ENCODE measurements at regions not wholly inside any gene's neighbourhood (a gene's known extent, or its start where the extent isn't known, plus 50 kb on each side); places are given as distances from the start of the nearest gene placed in this dataset.

DNA sequence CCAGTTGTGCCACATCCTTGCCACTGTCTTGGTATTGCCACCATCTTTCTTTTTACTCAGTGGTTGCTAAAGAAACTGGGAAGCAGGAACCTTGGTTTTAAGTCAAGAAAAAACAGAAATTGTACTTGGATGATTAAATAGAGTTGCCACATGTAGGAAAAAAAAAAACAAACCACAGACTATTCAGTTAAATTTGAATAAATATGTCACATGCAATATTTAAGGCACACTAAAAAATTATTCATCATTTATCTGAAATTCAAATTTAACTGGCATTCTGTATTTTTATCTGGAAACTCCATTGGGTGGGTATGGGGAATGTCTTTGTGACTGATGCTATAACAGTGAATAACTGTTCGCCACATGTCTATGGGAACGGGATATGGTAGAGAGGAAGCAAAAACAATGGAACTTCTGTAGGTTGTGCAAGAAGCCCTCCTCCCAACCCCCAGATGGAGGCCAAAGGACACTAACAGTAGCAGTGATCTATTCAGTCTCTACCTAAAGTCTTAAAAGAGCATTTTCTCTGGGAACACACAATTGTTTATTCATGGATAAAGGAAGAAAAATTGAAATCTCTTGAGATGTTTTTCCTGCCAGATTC, 57.0 kb upstream of the PLAC8 start:
- no peak for DNase-seq (ENCODE audit: low spot score)

DNA sequence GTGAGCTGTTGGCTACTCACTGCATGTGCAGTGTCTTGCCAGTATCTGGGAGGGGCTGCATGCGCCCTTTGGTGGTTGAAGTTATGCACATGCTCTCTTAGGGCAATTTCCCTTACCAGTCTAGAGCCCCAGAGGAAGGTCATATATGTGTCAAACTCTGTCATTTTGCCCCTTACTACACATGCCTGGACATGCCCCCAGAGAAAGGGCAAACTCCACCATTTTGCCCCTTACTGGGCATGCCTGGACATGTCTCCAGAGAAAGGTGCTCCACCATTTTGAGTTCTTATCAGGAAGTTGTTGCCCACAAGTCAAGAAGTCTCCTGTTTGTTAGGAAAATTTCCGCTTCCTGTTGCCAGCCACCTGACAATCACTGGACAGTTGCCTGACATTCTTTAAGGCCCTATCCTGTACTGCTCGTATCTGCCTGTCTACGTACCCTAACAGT, 56.4 kb upstream of the PLAC8 start:
- no peak for DNase-seq (ENCODE audit: low spot score)
